HG03025 (cell line): ENCODE measurements at regions not wholly inside any gene's neighbourhood (a gene's known extent, or its start where the extent isn't known, plus 50 kb on each side); places are given as distances from the start of the nearest gene placed in this dataset.
"Not testable (repeated sequence)": the region's sequence is repeated elsewhere in the genome, so short reads cannot be mapped to it uniquely, and the experiment has no call there.

Experiments used
- ATAC-seq: cut with Tn5 transposase; IDR thresholded peaks from one replicate; pipeline ENCODE4 v1.9.1; 2021; ENCODE audit warnings: mild to moderate bottlenecking, moderate library complexity; ENCODE audit not compliant: unreplicated experiment, low FRiP score

GRCh38 chr2:31666878-31667277, 86.1 kb upstream of the SRD5A2 start:
- ATAC-seq: no peak

- no peak for ATAC-seq
Observed at GRCh38 chr2:31664949-31665724, 84.4 kb upstream of the SRD5A2 start.

GRCh38 chr2:31660812-31661335, 80.1 kb upstream of the SRD5A2 start:
- ATAC-seq: no peak

- ATAC-seq: no peak
Observed at GRCh38 chr2:31660165-31660564, 79.4 kb upstream of the SRD5A2 start.

GRCh38 chr2:31654241-31654640, 73.5 kb upstream of the SRD5A2 start:
- ATAC-seq: no peak

GRCh38 chr2:31651736-31652135, 71.0 kb upstream of the SRD5A2 start:
- no peak for ATAC-seq

GRCh38 chr2:31651267-31651666, 70.5 kb upstream of the SRD5A2 start:
- no peak for ATAC-seq

- ATAC-seq: no peak
Observed at GRCh38 chr2:31644551-31644950, 63.8 kb upstream of the SRD5A2 start.

- no peak for ATAC-seq
Observed at GRCh38 chr2:31642707-31643106, 62.0 kb upstream of the SRD5A2 start.

GRCh38 chr2:31632201-31632600, 51.5 kb upstream of the SRD5A2 start:
- ATAC-seq: not testable (repeated sequence)
